Chondrocyte (in vitro differentiated cells): ENCODE measurements at regions not wholly inside any gene's neighbourhood (a gene's known extent, or its start where the extent isn't known, plus 50 kb on each side); places are given as distances from the start of the nearest gene placed in this dataset.

Source experiments
- DNase-seq: peaks from one replicate; pipeline ENCODE4 v3.0.0; 2021; ENCODE audit warnings: mixed read lengths, low spot score
- H3K27ac Mint-ChIP-seq: one replicate; pipeline ENCODE4 v1.8.0; 2021; ENCODE audit warnings: mild to moderate bottlenecking, moderate library complexity, mixed read lengths; ENCODE audit not compliant: unreplicated experiment
- H3K27me3 Mint-ChIP-seq: 2 replicates; pipeline ENCODE4 v1.8.0; 2021; ENCODE audit warnings: low read depth, mixed read lengths
- H3K36me3 Mint-ChIP-seq: 2 replicates; pipeline ENCODE4 v1.8.0; 2021; ENCODE audit warnings: low read depth, mixed read lengths
- H3K4me1 Mint-ChIP-seq: 2 replicates; pipeline ENCODE4 v1.8.0; 2021; ENCODE audit warnings: low read depth, mild to moderate bottlenecking, mixed read lengths
- H3K4me3 Mint-ChIP-seq: one replicate; pipeline ENCODE4 v1.8.0; 2021; ENCODE audit warnings: mild to moderate bottlenecking, moderate library complexity, mixed read lengths; ENCODE audit not compliant: unreplicated experiment
- H3K9me3 Mint-ChIP-seq: 2 replicates; pipeline ENCODE4 v1.8.0; 2021; ENCODE audit warnings: low read depth, mixed read lengths
- TF ChIP-seq, protein P1 (sequence below): fragments of 200-600 bp; sonication (generic); IDR thresholded peaks from 2 replicates; pipeline ENCODE4 v1.5.0; 2021; ENCODE audit warnings: antibody characterized with exemption, mild to moderate bottlenecking, moderate library complexity

DNA sequence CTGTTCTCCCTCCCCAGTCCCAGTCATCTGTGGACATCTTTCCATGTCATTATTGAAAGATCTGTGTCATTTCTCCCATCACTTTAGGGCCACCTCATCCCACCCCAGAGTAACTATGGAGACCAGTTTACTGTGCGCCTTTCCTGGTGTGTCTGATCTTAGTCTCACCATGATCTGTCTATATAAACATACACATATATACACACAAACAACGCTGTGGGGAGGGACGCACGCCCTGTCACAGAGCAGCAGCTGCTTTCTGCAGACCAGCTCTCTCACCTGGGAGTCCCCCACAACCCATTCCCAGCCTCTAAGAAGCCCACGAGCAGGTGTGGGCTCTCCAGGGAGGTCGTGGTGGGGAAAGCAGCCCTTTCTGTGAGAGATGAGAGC is 68.1 kb upstream of the TOX2 start:
- H3K4me1 Mint-ChIP-seq: peaks cover 10% of the 10 kb centered on the region
- H3K27ac Mint-ChIP-seq: no peak overlapping the region
- H3K27me3 Mint-ChIP-seq: peaks cover 3% of the 10 kb centered on the region
- TF ChIP-seq, protein P1, sequence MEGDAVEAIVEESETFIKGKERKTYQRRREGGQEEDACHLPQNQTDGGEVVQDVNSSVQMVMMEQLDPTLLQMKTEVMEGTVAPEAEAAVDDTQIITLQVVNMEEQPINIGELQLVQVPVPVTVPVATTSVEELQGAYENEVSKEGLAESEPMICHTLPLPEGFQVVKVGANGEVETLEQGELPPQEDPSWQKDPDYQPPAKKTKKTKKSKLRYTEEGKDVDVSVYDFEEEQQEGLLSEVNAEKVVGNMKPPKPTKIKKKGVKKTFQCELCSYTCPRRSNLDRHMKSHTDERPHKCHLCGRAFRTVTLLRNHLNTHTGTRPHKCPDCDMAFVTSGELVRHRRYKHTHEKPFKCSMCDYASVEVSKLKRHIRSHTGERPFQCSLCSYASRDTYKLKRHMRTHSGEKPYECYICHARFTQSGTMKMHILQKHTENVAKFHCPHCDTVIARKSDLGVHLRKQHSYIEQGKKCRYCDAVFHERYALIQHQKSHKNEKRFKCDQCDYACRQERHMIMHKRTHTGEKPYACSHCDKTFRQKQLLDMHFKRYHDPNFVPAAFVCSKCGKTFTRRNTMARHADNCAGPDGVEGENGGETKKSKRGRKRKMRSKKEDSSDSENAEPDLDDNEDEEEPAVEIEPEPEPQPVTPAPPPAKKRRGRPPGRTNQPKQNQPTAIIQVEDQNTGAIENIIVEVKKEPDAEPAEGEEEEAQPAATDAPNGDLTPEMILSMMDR: no peak
- H3K36me3 Mint-ChIP-seq: no peaks in the 10 kb centered on the region
- H3K9me3 Mint-ChIP-seq: no peaks in the 10 kb centered on the region
- H3K4me3 Mint-ChIP-seq: no peak overlapping the region
- DNase-seq: no peak

DNA sequence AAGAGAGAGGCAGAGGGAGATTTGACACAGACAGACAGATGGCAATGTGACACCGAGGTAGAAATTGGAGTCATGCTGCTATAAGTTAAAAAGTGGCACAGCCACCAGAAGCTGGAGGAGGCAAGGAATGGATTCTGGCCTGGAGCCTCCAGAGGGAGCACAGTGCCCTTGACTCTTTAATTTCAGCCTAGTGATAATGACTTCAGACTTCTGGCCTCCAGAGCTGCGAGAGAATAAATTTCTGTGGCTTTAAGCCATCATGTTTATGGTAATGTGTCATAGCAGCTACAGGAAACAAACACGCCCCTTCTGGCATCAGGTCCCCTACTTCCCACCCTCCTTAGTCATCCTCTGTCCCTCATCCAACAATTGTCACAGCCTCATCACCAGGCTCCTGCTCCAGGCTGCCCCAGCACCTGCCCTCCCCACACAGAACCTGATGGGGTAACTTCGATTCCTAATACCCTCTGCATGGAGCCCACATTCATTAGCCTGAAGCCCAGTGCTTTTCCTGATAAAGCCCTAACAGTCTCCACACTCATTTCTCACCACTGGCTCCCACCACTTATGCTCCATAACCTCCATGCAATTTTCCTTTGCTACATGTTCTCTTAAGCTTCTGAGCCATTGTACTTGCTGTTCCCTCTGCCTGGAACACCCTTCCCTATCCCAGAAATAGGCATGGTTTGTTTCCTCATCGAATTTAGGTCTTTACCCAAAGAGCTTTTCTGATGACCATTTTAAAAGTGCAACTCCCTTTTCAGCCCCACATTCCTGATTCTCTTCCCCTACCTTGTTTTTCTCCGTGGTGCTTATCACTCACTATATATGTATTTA is 69.7 kb upstream of the TOX2 start:
- peaks cover 9% of the 10 kb centered on the region for H3K4me1 Mint-ChIP-seq
- H3K9me3 Mint-ChIP-seq: no peaks in the 10 kb centered on the region
- H3K27me3 Mint-ChIP-seq: peaks cover 12% of the 10 kb centered on the region
- TF ChIP-seq, protein P1: peak; percentile 48
- no peak overlapping the region for H3K27ac Mint-ChIP-seq
- H3K36me3 Mint-ChIP-seq: no peaks in the 10 kb centered on the region
- no peak overlapping the region for H3K4me3 Mint-ChIP-seq
- no peak for DNase-seq

DNA sequence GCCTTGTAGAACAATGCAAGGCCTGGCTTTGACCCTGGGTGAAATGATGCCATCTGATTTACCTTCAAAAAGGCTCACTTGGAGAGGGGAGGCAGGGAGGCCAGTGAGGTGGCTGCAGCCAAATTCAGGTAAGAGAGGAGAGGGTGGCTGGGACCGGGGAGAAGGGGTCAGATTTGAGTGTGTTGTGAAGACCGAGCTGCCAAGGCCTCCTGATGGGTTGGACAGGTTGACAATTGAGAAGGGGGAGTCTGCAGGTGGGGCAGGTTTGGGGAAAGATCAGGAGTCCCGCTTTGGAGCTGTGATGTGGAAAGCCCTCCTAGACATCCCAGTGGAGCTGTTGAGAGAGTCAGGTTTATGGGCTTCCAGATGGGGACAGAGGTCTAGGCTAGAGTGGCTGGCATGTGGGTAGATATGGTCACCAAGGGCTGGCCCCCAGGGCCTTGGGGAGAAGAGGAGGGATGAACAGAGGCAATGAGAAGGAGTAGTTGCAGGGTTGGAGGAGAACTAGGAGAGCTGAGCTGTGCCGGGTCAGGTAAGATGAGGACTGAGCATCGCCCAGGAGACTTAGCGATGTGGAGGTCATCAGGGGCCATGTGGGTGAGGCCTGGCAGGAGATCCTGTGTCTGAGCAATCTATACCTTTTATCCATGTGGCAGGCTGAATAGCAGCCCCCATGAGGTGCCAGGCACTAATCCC is 70.5 kb upstream of the TOX2 start:
- Mint-ChIP-seq H3K27me3 (peaks cover 17% of the 10 kb centered on the region), H3K27ac (no peak overlapping the region), H3K4me1 (peaks cover 4% of the 10 kb centered on the region), H3K36me3 (no peaks in the 10 kb centered on the region), H3K4me3 (no peak overlapping the region), H3K9me3 (no peaks in the 10 kb centered on the region)
- DNase-seq: no peak
- TF ChIP-seq, protein P1: no peak

DNA sequence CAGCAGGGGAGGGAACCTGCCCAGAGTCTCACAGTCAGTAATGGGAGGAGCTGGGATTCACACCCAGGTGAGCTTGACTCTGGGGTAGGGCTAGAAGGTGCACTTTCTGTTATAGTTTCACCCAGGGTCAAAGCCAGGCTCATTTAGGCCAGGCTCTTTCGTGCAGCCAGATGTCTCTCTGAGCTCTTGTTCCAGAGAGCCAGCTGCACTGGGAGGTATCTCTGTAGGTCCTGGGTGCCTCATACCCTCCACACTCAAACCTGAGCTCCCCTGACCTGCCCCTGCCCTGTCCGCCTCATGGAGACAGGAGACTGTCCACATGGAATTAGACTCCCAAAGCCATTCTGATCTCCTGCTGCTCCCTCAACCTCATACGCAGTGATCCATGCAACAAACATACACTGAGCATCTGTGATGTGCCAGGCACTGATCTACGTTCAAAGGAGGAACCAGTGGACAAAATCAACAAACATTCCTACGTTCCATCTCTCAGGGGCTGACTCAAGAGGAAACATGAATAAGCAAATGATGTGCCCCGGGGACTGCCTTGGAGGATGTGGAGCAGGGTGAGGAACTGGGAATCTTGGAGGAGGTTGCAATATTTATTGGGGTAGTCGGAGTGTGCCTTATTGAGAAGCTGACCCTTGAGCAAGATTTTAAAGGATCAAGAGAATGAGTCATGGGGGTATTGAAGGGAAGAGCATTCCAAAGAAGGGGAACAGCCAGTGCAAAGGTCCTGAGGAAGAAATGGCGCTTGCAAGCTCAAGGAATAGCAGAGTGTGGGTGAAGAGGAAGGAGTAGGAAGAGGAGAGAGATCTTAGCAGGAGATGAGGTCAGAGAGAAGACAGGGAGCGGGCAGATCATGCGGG is 71.3 kb upstream of the TOX2 start:
- Mint-ChIP-seq H3K27ac (peak overlapping the region; percentile 11), H3K9me3 (no peaks in the 10 kb centered on the region), H3K4me3 (no peak overlapping the region), H3K27me3 (peaks cover 17% of the 10 kb centered on the region), H3K36me3 (no peaks in the 10 kb centered on the region), H3K4me1 (peaks cover 4% of the 10 kb centered on the region)
- DNase-seq: no peak
- TF ChIP-seq, protein P1: no peak
